CD4-positive, alpha-beta T cell (primary cell): ENCODE measurements at regions not wholly inside any gene's neighbourhood (a gene's known extent, or its start where the extent isn't known, plus 50 kb on each side); places are given as distances from the start of the nearest gene placed in this dataset.
"Not testable (repeated sequence)": the region's sequence is repeated elsewhere in the genome, so short reads cannot be mapped to it uniquely, and the experiment has no call there.

ENCODE experiments used
- ATAC-seq: fragments of 200-7000 bp; cut with Tn5 transposase; one replicate; pipeline ENCODE4 v1.10.0; 2022; ENCODE audit warnings: mild to moderate bottlenecking; ENCODE audit not compliant: poor library complexity
- CTCF ChIA-PET: fragments of 350-600 bp; sonication (Branson Sonifier 250); formaldehyde crosslinking; loops from one replicate; lab custom pipeline; 2021; ENCODE audit warnings: antibody characterized with exemption, inconsistent platforms; lab: Charles Lee
- POLR2A ChIA-PET: fragments of 350-600 bp; sonication (Branson Sonifier 250); formaldehyde crosslinking; loops from one replicate; lab custom pipeline; 2021; ENCODE audit warnings: antibody characterized with exemption, inconsistent platforms; lab: Charles Lee
- DNase-seq, 14 experiments: peaks; one replicate each; pipeline ENCODE4 v3.0.0-alpha.2; 2013 to 2020; ENCODE audit warnings: mixed read lengths in 2 of 14
- H3K27ac ChIP-seq, 2 donors: one replicate each; pipeline versions ENCODE4 v1.5.1 to v1.7.0; 2013; ENCODE audit warnings: low read length in 2 of 2, low read depth in 1 of 2, mild to moderate bottlenecking in 1 of 2
- H3K27me3 ChIP-seq, 2 experiments: 1 replicate in 1 of 2; 2 replicates in 1 of 2; pipeline versions ENCODE4 v1.6.1 to v1.7.0; 2013; ENCODE audit warnings: low read length in 2 of 2, control low read depth in 1 of 2, mild to moderate bottlenecking in 1 of 2, moderate library complexity in 1 of 2; ENCODE audit not compliant: insufficient read depth in 2 of 2, control insufficient read depth in 1 of 2
- H3K36me3 ChIP-seq: one replicate; pipeline ENCODE4 v1.6.1; 2013; ENCODE audit warnings: low read length, control low read depth; ENCODE audit not compliant: insufficient read depth
- H3K4me1 ChIP-seq: one replicate; pipeline ENCODE4 v1.6.1; 2013; ENCODE audit warnings: low read length, control low read depth; ENCODE audit not compliant: insufficient read depth
- H3K4me3 ChIP-seq: one replicate; pipeline ENCODE4 v1.5.1; 2013; ENCODE audit warnings: mild to moderate bottlenecking, low read length, moderate library complexity
- H3K9me3 ChIP-seq, 2 experiments: 1 replicate in 1 of 2; 2 replicates in 1 of 2; pipeline versions ENCODE4 v1.6.1 to v1.7.0; 2013; ENCODE audit warnings: low read length in 2 of 2, mild to moderate bottlenecking in 2 of 2, control low read depth in 1 of 2, moderate library complexity in 1 of 2; ENCODE audit not compliant: control insufficient read depth in 1 of 2, insufficient read depth in 1 of 2
- H3K27ac Mint-ChIP-seq: one replicate; pipeline ENCODE4 v1.8.0; 2020; ENCODE audit warnings: mixed read lengths
- H3K27me3 Mint-ChIP-seq: one replicate; pipeline ENCODE4 v1.8.0; 2021; ENCODE audit warnings: mixed read lengths
- H3K36me3 Mint-ChIP-seq: one replicate; pipeline ENCODE4 v1.8.0; 2021; ENCODE audit warnings: low read depth, mixed read lengths
- H3K4me1 Mint-ChIP-seq: one replicate; pipeline ENCODE4 v1.8.0; 2021; ENCODE audit warnings: low read depth, mixed read lengths
- H3K4me3 Mint-ChIP-seq: one replicate; pipeline ENCODE4 v1.8.0; 2020; ENCODE audit warnings: mild to moderate bottlenecking, mixed read lengths
- H3K9me3 Mint-ChIP-seq: one replicate; pipeline ENCODE4 v1.8.0; 2020; ENCODE audit warnings: mixed read lengths
- CTCF ChIP-seq: fragments of 200-600 bp; IDR thresholded peaks from one replicate; pipeline ENCODE4 v1.8.0; 2022; ENCODE audit warnings: antibody characterized with exemption, mild to moderate bottlenecking
- intact Hi-C, 2 experiments: fragments of 100-400 bp; cut with DNase I in 1 of 2; cut with micrococcal nuclease in 1 of 2; formaldehyde crosslinking; loops; one replicate each; pipeline versions ENCODE4 v1.15.1 to v1.9.0; 2023 to 2025; cut with DNase I, micrococcal nuclease

- Histone ChIP-seq H3K27ac (no peak overlapping the region), H3K36me3 (no peaks in the 10 kb centered on the region), H3K9me3 (no peaks in the 10 kb centered on the region), H3K27me3 (no peaks in the 10 kb centered on the region), H3K4me1 (no peaks in the 10 kb centered on the region), H3K4me3 (no peak overlapping the region)
- DNase-seq (no peak), ATAC-seq (no peak)
- ChIA-PET CTCF (no interaction called here), POLR2A (no interaction called here)
- Mint-ChIP-seq H3K4me3 (no peak overlapping the region), H3K4me1 (no peaks in the 10 kb centered on the region), H3K27ac (no peak overlapping the region), H3K9me3 (no peaks in the 10 kb centered on the region), H3K36me3 (no peaks in the 10 kb centered on the region), H3K27me3 (peaks cover 10% of the 10 kb centered on the region)
- intact Hi-C loops: no loop called here
- no peak for TF ChIP-seq CTCF
Observed at GRCh38 chr10:34015700-34016099, 681.2 kb upstream of the NRP1 start.

GRCh38 chr10:34013235-34013634 lies 678.8 kb upstream of the NRP1 start:
- Mint-ChIP-seq H3K27ac (no peak overlapping the region), H3K27me3 (peaks cover 11% of the 10 kb centered on the region), H3K36me3 (no peaks in the 10 kb centered on the region), H3K4me3 (no peak overlapping the region), H3K9me3 (no peaks in the 10 kb centered on the region), H3K4me1 (no peaks in the 10 kb centered on the region)
- H3K4me1 ChIP-seq: no peaks in the 10 kb centered on the region
- ATAC-seq (no peak), DNase-seq (no peak)
- no peaks in the 10 kb centered on the region for H3K9me3 ChIP-seq
- CTCF ChIA-PET: no interaction called here
- no peak overlapping the region for H3K4me3 ChIP-seq
- TF ChIP-seq CTCF: no peak
- no peak overlapping the region for H3K27ac ChIP-seq
- intact Hi-C loops: no loop called here
- H3K36me3 ChIP-seq: no peaks in the 10 kb centered on the region
- no peaks in the 10 kb centered on the region for H3K27me3 ChIP-seq
- POLR2A ChIA-PET: no interaction called here

DNA sequence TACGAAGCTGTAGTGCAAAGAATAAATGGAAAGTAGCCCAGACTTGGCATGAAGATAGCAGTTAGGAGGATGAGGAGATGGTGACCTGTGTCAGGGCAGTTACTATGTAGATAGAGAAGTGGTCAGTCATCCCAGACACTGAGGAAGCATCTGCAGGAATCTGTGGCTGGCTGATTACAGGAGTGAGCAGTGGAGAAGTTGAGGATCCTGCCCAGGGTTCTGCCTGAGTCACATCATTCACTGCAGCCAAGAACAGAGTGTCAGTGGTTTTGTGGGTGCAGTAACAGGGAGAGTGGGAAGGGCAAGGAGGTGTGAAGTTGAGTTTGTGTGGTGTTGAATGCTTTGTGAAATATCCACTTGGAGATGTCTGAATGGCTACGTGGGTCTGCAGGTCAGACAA lies 676.4 kb upstream of the NRP1 start:
- Histone ChIP-seq H3K4me3 (no peak overlapping the region), H3K27me3 (no peaks in the 10 kb centered on the region), H3K36me3 (no peaks in the 10 kb centered on the region), H3K9me3 (no peaks in the 10 kb centered on the region), H3K4me1 (no peaks in the 10 kb centered on the region), H3K27ac (no peak overlapping the region)
- ChIA-PET POLR2A (no interaction called here), CTCF (no interaction called here)
- Mint-ChIP-seq H3K4me1 (no peaks in the 10 kb centered on the region), H3K9me3 (no peaks in the 10 kb centered on the region), H3K27me3 (peaks cover 11% of the 10 kb centered on the region), H3K36me3 (no peaks in the 10 kb centered on the region), H3K27ac (no peak overlapping the region), H3K4me3 (no peak overlapping the region)
- intact Hi-C loops: no loop called here
- no peak for DNase-seq
- TF ChIP-seq CTCF: no peak
- no peak for ATAC-seq

DNA sequence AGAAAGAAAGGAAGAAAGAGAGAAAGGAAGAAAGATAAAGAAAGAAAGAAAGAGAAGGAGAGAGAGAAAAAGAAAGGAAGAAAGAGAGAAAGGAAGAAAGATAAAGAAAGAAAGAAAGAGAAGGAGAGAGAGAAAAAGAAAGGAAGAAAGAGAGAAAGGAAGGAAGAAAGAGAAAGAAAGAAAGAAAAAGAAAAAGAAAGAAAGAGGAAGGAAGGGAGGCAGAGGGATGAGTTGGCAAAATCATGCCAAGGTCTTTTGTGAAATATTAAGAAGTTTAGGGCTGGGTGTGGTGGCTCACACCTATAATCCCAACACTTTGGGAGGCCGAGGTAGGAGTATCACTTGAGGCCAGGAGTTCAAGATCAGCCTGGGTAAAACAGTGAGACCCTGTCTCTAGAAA lies 675.8 kb upstream of the NRP1 start:
- POLR2A ChIA-PET, H3K36me3 Mint-ChIP-seq, CTCF ChIA-PET: not testable (repeated sequence)

More for the DNA sequence above, 675.8 kb upstream of the NRP1 start:
- H3K27ac Mint-ChIP-seq, H3K27ac ChIP-seq, H3K36me3 ChIP-seq, H3K27me3 ChIP-seq, H3K4me3 ChIP-seq, H3K9me3 ChIP-seq, H3K4me1 Mint-ChIP-seq, ATAC-seq, H3K4me3 Mint-ChIP-seq, intact Hi-C loops, H3K4me1 ChIP-seq, H3K9me3 Mint-ChIP-seq, DNase-seq: not testable (repeated sequence)
- H3K27me3 Mint-ChIP-seq: peaks cover 11% of the 10 kb centered on the region
